Brain microvascular endothelial cell (primary cell): ENCODE measurements at regions not wholly inside any gene's neighbourhood (a gene's known extent, or its start where the extent isn't known, plus 50 kb on each side); places are given as distances from the start of the nearest gene placed in this dataset.

Experiments used
- DNase-seq: peaks from one replicate; pipeline ENCODE4 v3.0.0-alpha.2; 2020
- H3K27ac ChIP-seq: fragments of 250-450 bp; sonication (Bioruptor Pico); 2 replicates; pipeline ENCODE4 v1.5.1; 2020; ENCODE audit warnings: mild to moderate bottlenecking, moderate library complexity
- H3K27me3 ChIP-seq: fragments of 250-450 bp; sonication (Bioruptor Pico); replicated peaks from 2 replicates; pipeline ENCODE4 v1.5.1; 2020; ENCODE audit warnings: mild to moderate bottlenecking
- H3K36me3 ChIP-seq: fragments of 250-450 bp; sonication (Bioruptor Pico); replicated peaks from 2 replicates; pipeline ENCODE4 v1.5.1; 2020; ENCODE audit warnings: mild to moderate bottlenecking
- H3K4me3 ChIP-seq: 2 replicates; pipeline ENCODE4 v1.5.1; 2011; ENCODE audit warnings: low read depth, mild to moderate bottlenecking, control low read depth, low read length, moderate library complexity
- CTCF ChIP-seq: IDR thresholded peaks from 2 replicates; pipeline ENCODE4 v1.5.1; 2011; ENCODE audit warnings: low read depth, mild to moderate bottlenecking, moderate library complexity, low read length, control low read depth, inconsistent platforms; ENCODE audit errors: missing control alignments
- in situ Hi-C: cut with HindIII; loops from 2 replicates; pipeline ENCODE4 v1.10.0; 2017; ENCODE audit warnings: low sequenced_read_pairs, low pct_ligation_motif_present

GRCh38 chr13:73720216-73720840 is 413.9 kb downstream of the KLF12 start:
- no peaks in the 10 kb centered on the region for H3K27me3 ChIP-seq
- TF ChIP-seq CTCF: no peak
- DNase-seq: no peak
- peaks cover under 1% of the 10 kb centered on the region for H3K36me3 ChIP-seq
- H3K4me3 ChIP-seq: no peak overlapping the region
- in situ Hi-C loops: loop anchor here (25.0 kb wide), 1 partner anchor 883 kb away; no protein-coding TSS in a partner anchor
- no peak overlapping the region for H3K27ac ChIP-seq

GRCh38 chr13:73718246-73718645 is 416.0 kb downstream of the KLF12 start:
- peaks cover 7% of the 10 kb centered on the region for H3K36me3 ChIP-seq
- H3K4me3 ChIP-seq: no peak overlapping the region
- in situ Hi-C loops: loop anchor here (25.0 kb wide), 1 partner anchor 881 kb away; no protein-coding TSS in a partner anchor
- no peak for TF ChIP-seq CTCF
- H3K27ac ChIP-seq: no peak overlapping the region
- H3K27me3 ChIP-seq: no peaks in the 10 kb centered on the region
- DNase-seq: no peak

GRCh38 chr13:73717632-73718031 is 416.6 kb downstream of the KLF12 start:
- TF ChIP-seq CTCF: no peak

DNA sequence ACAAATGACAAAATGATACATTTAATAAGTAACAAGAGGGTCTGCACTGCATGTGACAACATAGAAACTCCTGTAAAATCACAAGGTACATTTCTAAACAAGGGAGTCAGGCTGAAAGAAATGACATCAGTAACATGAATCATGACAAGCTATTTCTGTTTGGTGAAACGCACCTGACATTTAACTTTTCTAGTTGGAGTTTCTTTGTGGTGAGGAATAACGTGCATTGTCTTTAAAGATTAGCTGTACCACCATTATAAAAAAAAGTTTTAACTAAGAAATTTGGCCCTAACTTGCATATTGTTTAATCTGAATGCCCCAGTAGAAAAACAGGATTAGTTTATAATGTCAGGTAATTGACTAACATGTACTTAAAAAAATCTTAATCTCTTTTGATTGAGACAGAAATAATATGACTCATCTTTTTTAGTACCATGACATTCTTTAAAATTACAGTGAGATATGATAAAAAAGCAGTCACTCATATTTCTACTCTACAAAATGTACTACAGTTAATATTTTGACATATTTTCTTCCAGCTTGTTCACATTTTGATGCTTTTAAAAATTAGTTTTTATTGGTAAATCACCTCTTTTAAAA is 418.2 kb downstream of the KLF12 start:
- Histone ChIP-seq H3K27ac (no peak overlapping the region), H3K4me3 (no peak overlapping the region), H3K27me3 (no peaks in the 10 kb centered on the region), H3K36me3 (peaks cover 12% of the 10 kb centered on the region)
- TF ChIP-seq CTCF: no peak
- in situ Hi-C loops: loop anchor here (25.0 kb wide), 1 partner anchor 879 kb away; no protein-coding TSS in a partner anchor
- no peak for DNase-seq

More at GRCh38 chr13:73717632-73718031, 416.6 kb downstream of the KLF12 start:
- in situ Hi-C loops: loop anchor here (25.0 kb wide), 1 partner anchor 880 kb away; no protein-coding TSS in a partner anchor
- Histone ChIP-seq H3K27me3 (no peaks in the 10 kb centered on the region), H3K36me3 (peaks cover 9% of the 10 kb centered on the region), H3K4me3 (no peak overlapping the region), H3K27ac (no peak overlapping the region)
- peak; percentile 85 for DNase-seq

DNA sequence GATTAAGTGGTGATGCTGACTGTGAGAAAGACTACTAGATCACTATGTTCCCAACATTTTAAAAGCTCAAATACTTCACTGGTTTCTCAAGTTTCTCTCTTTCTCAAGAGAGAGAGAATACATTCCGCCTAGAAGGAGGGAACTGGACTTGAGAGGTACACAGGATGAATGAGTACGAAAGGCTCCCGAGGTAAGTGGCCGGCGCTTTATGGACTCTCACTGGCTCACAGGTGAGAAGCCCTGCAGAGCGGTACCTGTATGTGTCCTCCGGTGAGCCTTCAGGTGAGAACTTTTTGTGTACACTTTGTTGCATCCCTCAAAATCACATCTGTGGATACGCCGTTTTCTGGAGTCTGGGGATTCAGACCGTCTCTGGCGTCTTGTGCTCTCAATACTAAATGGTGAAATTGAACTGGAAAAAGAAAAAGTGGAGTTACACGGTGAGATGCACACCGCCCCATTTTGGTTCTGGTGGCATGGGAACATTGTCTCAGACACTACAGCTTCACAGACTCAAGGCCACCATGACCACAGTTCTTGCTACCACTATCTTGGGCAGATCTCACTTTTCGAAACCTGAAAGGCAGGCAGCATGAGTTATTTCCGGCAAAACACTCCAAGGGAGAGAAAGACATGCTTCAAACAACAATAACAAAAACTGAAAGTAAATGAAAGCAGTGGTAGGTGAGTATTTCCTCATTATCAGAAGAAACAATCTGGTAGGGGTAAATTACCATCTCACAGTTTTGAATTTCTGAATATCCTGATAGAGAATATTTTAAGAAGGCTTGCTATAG is 418.9 kb downstream of the KLF12 start:
- in situ Hi-C loops: loop anchor here (25.0 kb wide), 1 partner anchor 878 kb away; no protein-coding TSS in a partner anchor
- Histone ChIP-seq H3K4me3 (no peak overlapping the region), H3K27me3 (no peaks in the 10 kb centered on the region), H3K36me3 (peaks cover 12% of the 10 kb centered on the region), H3K27ac (no peak overlapping the region)
- DNase-seq: no peak
- TF ChIP-seq CTCF: no peak
